ENCODE measurements at regions not wholly inside any gene's neighbourhood (a gene's known extent, or its start where the extent isn't known, plus 50 kb on each side); places are given as distances from the start of the nearest gene placed in this dataset.

- no peak for FAIRE-seq
Measured at GRCh38 chr13:70938462-70938861, 830.2 kb upstream of the KLHL1 start.

GRCh38 chr13:70932511-70932910 is 824.3 kb upstream of the KLHL1 start:
- DNase-seq (ENCODE audit: low spot score in 2 of 2) (no peak), FAIRE-seq (no peak)

More at GRCh38 chr13:70938462-70938861, 830.2 kb upstream of the KLHL1 start:
- no peak for DNase-seq (ENCODE audit: low spot score in 2 of 2)

- no peak for FAIRE-seq
- no peak for DNase-seq (ENCODE audit: low spot score in 2 of 2)
Measured at GRCh38 chr13:70923863-70924752, 815.9 kb upstream of the KLHL1 start.

- FAIRE-seq (no peak), DNase-seq (ENCODE audit: low spot score in 2 of 2) (no peak)
Measured at GRCh38 chr13:70911286-70911685, 803.0 kb upstream of the KLHL1 start.

- FAIRE-seq (no peak), DNase-seq (ENCODE audit: low spot score in 2 of 2) (no peak)
Measured at GRCh38 chr13:70908795-70909194, 800.5 kb upstream of the KLHL1 start.

GRCh38 chr13:70905035-70905434 is 796.8 kb upstream of the KLHL1 start:
- FAIRE-seq (no peak), DNase-seq (ENCODE audit: low spot score in 2 of 2) (no peak)

- FAIRE-seq (no peak), DNase-seq (ENCODE audit: low spot score in 2 of 2) (no peak)
Measured at GRCh38 chr13:70896136-70896535, 787.9 kb upstream of the KLHL1 start.

- no peak for DNase-seq (ENCODE audit: low spot score in 2 of 2)
- FAIRE-seq: no peak
Measured at GRCh38 chr13:70895599-70895998, 787.3 kb upstream of the KLHL1 start.

- FAIRE-seq: no peak
- no peak for DNase-seq (ENCODE audit: low spot score in 2 of 2)
Measured at GRCh38 chr13:70894258-70894657, 786.0 kb upstream of the KLHL1 start.

GRCh38 chr13:70893832-70894231 is 785.6 kb upstream of the KLHL1 start:
- DNase-seq (ENCODE audit: low spot score in 2 of 2): no peak
- FAIRE-seq: no peak

GRCh38 chr13:70890289-70890688 is 782.0 kb upstream of the KLHL1 start:
- DNase-seq (ENCODE audit: low spot score in 2 of 2) (no peak), FAIRE-seq (no peak)

GRCh38 chr13:70889163-70889562 is 780.9 kb upstream of the KLHL1 start:
- DNase-seq (ENCODE audit: low spot score in 2 of 2): no peak
- FAIRE-seq: no peak

- FAIRE-seq (no peak), DNase-seq (ENCODE audit: low spot score in 2 of 2) (no peak)
Measured at GRCh38 chr13:70884196-70884595, 775.9 kb upstream of the KLHL1 start.

GRCh38 chr13:70874636-70875035 is 766.4 kb upstream of the KLHL1 start:
- no peak for DNase-seq (ENCODE audit: low spot score in 2 of 2)
- FAIRE-seq: no peak

GRCh38 chr13:70864731-70865130 is 756.5 kb upstream of the KLHL1 start:
- FAIRE-seq (no peak), DNase-seq (ENCODE audit: low spot score in 2 of 2) (no peak)

- DNase-seq (ENCODE audit: low spot score in 2 of 2) (no peak), FAIRE-seq (no peak)
Measured at GRCh38 chr13:70856711-70857110, 748.5 kb upstream of the KLHL1 start.

- no peak for FAIRE-seq
- DNase-seq (ENCODE audit: low spot score in 2 of 2): no peak
Measured at GRCh38 chr13:70856025-70856424, 747.8 kb upstream of the KLHL1 start.

GRCh38 chr13:70849222-70849621 is 741.0 kb upstream of the KLHL1 start:
- FAIRE-seq: no peak

GRCh38 chr13:70844391-70845108 is 736.3 kb upstream of the KLHL1 start:
- FAIRE-seq (no peak), DNase-seq (ENCODE audit: low spot score in 2 of 2) (no peak)

More at GRCh38 chr13:70849222-70849621, 741.0 kb upstream of the KLHL1 start:
- DNase-seq (ENCODE audit: low spot score in 2 of 2): no peak

GRCh38 chr13:70842062-70842644 is 733.9 kb upstream of the KLHL1 start:
- no peak for DNase-seq (ENCODE audit: low spot score in 2 of 2)
- FAIRE-seq: no peak

Measured in frontal cortex (tissue), 3 donors.